GM12878 (cell line): ENCODE measurements at regions not wholly inside any gene's neighbourhood (a gene's known extent, or its start where the extent isn't known, plus 50 kb on each side); places are given as distances from the start of the nearest gene placed in this dataset.
"Not testable (repeated sequence)": the region's sequence is repeated elsewhere in the genome, so short reads cannot be mapped to it uniquely, and the experiment has no call there.

Source experiments
- CHD4 ChIP-seq: fragments of 200-600 bp; sonication (generic); IDR thresholded peaks from 2 replicates; pipeline ENCODE4 v1.6.1; 2016; ENCODE audit warnings: mild to moderate bottlenecking
- EP300 ChIP-seq, 2 experiments: fragments of 150-350 bp in 1 of 2; IDR thresholded peaks; 2 replicates each; pipeline ENCODE4 v1.6.1; 2011 to 2012; ENCODE audit warnings: low read depth in 2 of 2, low read length in 2 of 2, borderline replicate concordance in 1 of 2, improper control_type of control experiment in 1 of 2, inconsistent platforms in 1 of 2; ENCODE audit not compliant: control insufficient read depth in 1 of 2
- EZH2 ChIP-seq: IDR thresholded peaks from 2 replicates; pipeline ENCODE4 v1.6.1; 2012; ENCODE audit warnings: low read depth, mild to moderate bottlenecking, control low read depth, inconsistent platforms, low read length, borderline replicate concordance; ENCODE audit not compliant: control insufficient read depth
- FOS ChIP-seq: IDR thresholded peaks from 3 replicates; pipeline ENCODE4 v1.6.1; 2011; ENCODE audit warnings: borderline replicate concordance; ENCODE audit not compliant: insufficient read length; ENCODE audit errors: extremely low read depth
- HDAC6 ChIP-seq: fragments of 200-600 bp; sonication (generic); IDR thresholded peaks from one replicate; pipeline ENCODE4 v1.8.0; 2017; ENCODE audit warnings: antibody characterized with exemption; ENCODE audit not compliant: unreplicated experiment
- POLR2A ChIP-seq: IDR thresholded peaks from 2 replicates; pipeline ENCODE4 v1.6.1; 2011; ENCODE audit warnings: low read depth, mild to moderate bottlenecking, low read length
- SIN3A ChIP-seq: IDR thresholded peaks from 2 replicates; pipeline ENCODE4 v1.6.1; 2012; ENCODE audit warnings: low read depth, low read length, improper control_type of control experiment
- SUZ12 ChIP-seq: fragments of 200-600 bp; sonication (generic); IDR thresholded peaks from one replicate; pipeline ENCODE4 v1.6.1; 2018; ENCODE audit warnings: antibody characterized with exemption, mild to moderate bottlenecking; ENCODE audit not compliant: unreplicated experiment
- ZNF207 ChIP-seq: fragments of 450-650 bp; IDR thresholded peaks from 2 replicates; pipeline ENCODE4 v1.6.1; 2014; ENCODE audit warnings: antibody characterized with exemption, mild to moderate bottlenecking, borderline replicate concordance
- TF ChIP-seq, protein P1 (sequence below), 3 experiments: IDR thresholded peaks in 2 of 3; conservative IDR thresholded peaks in 1 of 3; 2 replicates each; pipeline ENCODE4 v1.5.1; 2011; ENCODE audit warnings: low read depth in 3 of 3, low read length in 3 of 3, mild to moderate bottlenecking in 3 of 3, control low read depth in 2 of 3, moderate library complexity in 2 of 3, inconsistent platforms in 1 of 3, mixed read lengths in 1 of 3; ENCODE audit not compliant: control insufficient read depth in 2 of 3, insufficient read depth in 1 of 3; ENCODE audit errors: extremely low read depth in 1 of 3
- TF ChIP-seq, protein P2 (sequence below): fragments of 450-650 bp; IDR thresholded peaks from 2 replicates; pipeline ENCODE4 v1.6.1; 2017; ENCODE audit warnings: mild to moderate bottlenecking, moderate library complexity

- not testable (repeated sequence) for TF ChIP-seq SIN3A; ZNF207; FOS; HDAC6; EP300 (IDR thresholded peaks at IDR 0.05; ENCODE audit: borderline replicate concordance in 1 of 2, control insufficient read depth in 1 of 2, low read depth in 2 of 2, low read length in 2 of 2); SUZ12; CHD4; POLR2A; EZH2
- TF ChIP-seq, protein P1, sequence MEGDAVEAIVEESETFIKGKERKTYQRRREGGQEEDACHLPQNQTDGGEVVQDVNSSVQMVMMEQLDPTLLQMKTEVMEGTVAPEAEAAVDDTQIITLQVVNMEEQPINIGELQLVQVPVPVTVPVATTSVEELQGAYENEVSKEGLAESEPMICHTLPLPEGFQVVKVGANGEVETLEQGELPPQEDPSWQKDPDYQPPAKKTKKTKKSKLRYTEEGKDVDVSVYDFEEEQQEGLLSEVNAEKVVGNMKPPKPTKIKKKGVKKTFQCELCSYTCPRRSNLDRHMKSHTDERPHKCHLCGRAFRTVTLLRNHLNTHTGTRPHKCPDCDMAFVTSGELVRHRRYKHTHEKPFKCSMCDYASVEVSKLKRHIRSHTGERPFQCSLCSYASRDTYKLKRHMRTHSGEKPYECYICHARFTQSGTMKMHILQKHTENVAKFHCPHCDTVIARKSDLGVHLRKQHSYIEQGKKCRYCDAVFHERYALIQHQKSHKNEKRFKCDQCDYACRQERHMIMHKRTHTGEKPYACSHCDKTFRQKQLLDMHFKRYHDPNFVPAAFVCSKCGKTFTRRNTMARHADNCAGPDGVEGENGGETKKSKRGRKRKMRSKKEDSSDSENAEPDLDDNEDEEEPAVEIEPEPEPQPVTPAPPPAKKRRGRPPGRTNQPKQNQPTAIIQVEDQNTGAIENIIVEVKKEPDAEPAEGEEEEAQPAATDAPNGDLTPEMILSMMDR (IDR thresholded peaks at IDR 0.05 in 2 of 3, conservative IDR thresholded peaks at IDR 0.05 in 1 of 3; ENCODE audit: control insufficient read depth in 2 of 3, extremely low read depth in 1 of 3, insufficient read depth in 1 of 3, low read depth in 3 of 3, low read length in 3 of 3): not testable (repeated sequence)
- TF ChIP-seq, protein P2, sequence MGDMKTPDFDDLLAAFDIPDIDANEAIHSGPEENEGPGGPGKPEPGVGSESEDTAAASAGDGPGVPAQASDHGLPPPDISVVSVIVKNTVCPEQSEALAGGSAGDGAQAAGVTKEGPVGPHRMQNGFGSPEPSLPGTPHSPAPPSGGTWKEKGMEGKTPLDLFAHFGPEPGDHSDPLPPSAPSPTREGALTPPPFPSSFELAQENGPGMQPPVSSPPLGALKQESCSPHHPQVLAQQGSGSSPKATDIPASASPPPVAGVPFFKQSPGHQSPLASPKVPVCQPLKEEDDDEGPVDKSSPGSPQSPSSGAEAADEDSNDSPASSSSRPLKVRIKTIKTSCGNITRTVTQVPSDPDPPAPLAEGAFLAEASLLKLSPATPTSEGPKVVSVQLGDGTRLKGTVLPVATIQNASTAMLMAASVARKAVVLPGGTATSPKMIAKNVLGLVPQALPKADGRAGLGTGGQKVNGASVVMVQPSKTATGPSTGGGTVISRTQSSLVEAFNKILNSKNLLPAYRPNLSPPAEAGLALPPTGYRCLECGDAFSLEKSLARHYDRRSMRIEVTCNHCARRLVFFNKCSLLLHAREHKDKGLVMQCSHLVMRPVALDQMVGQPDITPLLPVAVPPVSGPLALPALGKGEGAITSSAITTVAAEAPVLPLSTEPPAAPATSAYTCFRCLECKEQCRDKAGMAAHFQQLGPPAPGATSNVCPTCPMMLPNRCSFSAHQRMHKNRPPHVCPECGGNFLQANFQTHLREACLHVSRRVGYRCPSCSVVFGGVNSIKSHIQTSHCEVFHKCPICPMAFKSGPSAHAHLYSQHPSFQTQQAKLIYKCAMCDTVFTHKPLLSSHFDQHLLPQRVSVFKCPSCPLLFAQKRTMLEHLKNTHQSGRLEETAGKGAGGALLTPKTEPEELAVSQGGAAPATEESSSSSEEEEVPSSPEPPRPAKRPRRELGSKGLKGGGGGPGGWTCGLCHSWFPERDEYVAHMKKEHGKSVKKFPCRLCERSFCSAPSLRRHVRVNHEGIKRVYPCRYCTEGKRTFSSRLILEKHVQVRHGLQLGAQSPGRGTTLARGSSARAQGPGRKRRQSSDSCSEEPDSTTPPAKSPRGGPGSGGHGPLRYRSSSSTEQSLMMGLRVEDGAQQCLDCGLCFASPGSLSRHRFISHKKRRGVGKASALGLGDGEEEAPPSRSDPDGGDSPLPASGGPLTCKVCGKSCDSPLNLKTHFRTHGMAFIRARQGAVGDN: not testable (repeated sequence)
Measured at GRCh38 chr5:145647137-145647536, 188.0 kb downstream of the PRELID2 start.
